NCI-H69 (cell line): ENCODE measurements at regions not wholly inside any gene's neighbourhood (a gene's known extent, or its start where the extent isn't known, plus 50 kb on each side); places are given as distances from the start of the nearest gene placed in this dataset.
"Not testable (repeated sequence)": the region's sequence is repeated elsewhere in the genome, so short reads cannot be mapped to it uniquely, and the experiment has no call there.

Experiments
- DNase-seq: peaks from one replicate; lab custom pipeline; 2025; lab: John Stamatoyannopoulos, UW

DNA sequence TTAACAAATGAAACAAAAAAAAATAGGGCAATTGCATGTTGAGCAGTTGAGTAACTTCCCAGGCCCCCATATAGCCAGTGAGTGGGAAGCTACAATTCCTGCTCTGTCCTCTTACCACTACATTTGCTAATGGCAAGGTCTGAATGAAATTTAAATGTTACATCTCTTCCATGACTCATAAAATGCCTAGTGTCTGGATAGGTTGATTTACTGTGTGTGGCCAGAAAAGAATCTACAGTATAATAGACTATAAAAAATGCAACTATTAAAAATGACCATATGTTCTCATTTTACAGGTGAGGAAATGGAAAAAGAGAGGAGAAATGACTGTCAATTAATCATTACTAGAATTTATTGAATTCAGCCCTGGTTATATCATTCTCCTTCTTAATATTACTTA lies 1199.3 kb downstream of the CDH11 start:
- no peak for DNase-seq

- no peak for DNase-seq
Observed at GRCh38 chr16:63921737-63922295, 1200.0 kb downstream of the CDH11 start.

GRCh38 chr16:63913290-63913689 lies 1208.6 kb downstream of the CDH11 start:
- no peak for DNase-seq

DNA sequence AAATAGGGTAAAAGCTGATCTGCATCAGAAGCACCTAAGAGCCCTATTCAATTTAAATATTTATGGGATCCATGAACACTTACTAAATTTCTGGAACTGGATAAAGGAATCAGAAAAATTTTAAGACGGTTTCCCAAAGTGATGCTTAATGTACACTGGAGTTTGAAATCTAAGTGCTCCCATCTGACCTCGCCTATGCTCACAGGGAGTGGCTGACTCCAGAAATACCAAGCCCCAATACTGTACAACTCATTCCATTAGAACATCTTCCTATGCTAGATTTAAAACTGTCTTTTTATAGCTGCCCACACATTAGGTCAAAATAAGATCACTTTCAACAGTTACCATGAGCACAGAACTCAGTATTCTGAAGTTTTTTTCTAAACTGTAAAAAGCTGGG lies 1214.6 kb downstream of the CDH11 start:
- DNase-seq = no peak

GRCh38 chr16:63904930-63905329 lies 1216.9 kb downstream of the CDH11 start:
- DNase-seq = no peak

DNA sequence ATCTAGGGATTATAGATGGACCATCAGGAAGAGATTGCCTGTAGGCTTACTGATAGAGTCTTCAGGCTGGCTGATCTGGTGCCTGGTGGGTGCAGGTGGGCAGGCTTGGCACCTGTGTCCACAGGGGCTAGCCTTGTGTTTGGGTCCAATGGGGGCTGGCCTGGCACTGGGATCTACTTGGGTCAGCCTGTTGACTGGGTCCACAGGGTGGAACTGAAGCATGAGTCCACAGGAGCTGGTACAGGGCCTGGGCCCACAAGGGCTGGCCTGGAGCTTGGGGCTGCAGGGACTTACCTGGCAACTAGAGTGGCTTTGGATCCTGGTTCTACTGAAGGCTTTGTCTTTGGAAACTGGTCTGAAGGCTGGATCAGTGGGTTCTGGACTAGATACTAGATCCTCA lies 1217.7 kb downstream of the CDH11 start:
- DNase-seq = no peak

GRCh38 chr16:63896383-63897109 lies 1225.3 kb downstream of the CDH11 start:
- no peak for DNase-seq

GRCh38 chr16:63890723-63891122 lies 1231.1 kb downstream of the CDH11 start:
- no peak for DNase-seq

DNA sequence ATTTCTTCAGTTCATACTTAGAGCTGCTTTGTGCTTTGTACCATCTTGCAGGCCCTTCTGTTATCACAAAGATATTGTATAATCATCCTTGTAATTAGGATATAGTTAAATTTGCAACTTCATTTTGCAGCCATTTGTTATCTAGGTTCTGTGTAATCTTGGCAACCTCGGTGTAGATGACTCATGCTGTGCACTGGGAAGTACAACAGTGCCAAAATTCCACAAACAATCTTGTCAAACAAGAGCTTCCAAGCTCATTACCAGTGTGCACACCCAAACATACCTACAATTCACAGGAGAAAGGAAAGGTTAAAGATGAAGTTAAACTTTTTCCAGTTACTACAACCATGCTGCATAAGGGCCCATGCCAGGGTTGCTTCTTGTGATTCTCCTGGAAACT lies 1231.8 kb downstream of the CDH11 start:
- no peak for DNase-seq

GRCh38 chr16:63883091-63883490 lies 1238.8 kb downstream of the CDH11 start:
- no peak for DNase-seq

DNA sequence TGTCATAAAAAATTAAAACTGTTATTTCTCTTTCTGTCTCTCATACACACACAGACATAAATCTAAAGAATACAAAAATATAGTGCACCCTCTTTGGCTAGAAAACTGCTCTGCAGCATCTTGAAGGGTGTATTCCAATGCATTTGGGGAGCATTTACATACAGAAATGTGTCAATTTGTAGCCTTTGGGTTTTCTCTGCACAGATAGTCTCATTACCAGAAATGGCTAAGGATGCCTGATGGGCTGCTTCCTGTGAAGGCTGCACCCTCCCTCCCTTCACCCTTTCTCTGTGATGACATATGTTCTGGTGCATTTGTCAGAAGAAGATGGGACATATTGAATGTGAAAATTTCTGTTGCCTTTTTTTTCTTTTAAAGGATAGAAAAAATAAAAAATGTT lies 1239.3 kb downstream of the CDH11 start:
- DNase-seq = no peak

DNA sequence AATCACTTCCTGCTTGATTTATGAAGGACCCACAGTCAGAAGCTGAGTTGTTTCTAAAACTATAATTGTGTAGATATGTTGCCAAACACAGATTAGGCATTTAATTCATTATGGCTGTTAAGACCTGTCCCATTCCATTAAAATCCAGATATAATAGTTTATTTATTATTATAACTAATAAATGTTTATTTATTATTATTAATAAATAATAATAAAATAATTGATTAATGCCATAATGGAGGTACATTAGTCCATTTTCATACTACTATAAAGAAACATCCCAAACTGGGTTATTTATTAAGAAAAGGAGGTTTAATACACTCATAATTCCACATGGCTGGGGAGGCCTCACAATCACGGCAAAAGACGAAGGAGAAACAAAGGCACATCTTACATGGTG lies 1240.9 kb downstream of the CDH11 start:
- no peak for DNase-seq

GRCh38 chr16:63877401-63877800 lies 1244.5 kb downstream of the CDH11 start:
- no peak for DNase-seq

- no peak for DNase-seq
Observed at GRCh38 chr16:63876103-63876502, 1245.8 kb downstream of the CDH11 start.

GRCh38 chr16:63860700-63861099 lies 1261.2 kb downstream of the CDH11 start:
- not testable (repeated sequence) for DNase-seq

DNA sequence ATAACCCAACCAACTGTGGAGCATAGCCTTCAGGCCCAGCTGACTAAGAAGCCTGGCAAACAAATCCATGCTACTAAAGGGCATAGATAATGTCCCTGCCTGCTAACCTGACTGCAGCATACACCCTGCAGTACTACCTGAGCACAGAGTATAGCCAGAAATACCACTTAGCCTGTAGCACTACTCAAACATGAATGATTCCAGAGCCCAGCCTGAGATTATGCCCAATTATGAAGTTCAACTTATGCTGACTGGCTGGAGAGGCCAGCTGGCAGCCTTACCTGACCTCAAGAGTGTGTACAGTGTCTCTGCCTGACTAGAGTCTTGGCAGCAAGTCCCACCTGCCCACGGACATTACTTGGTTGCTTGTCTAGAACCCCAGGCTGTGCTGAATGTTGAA lies 1265.3 kb downstream of the CDH11 start:
- no peak for DNase-seq

- DNase-seq = no peak
Observed at GRCh38 chr16:63850979-63851378, 1270.9 kb downstream of the CDH11 start.

DNA sequence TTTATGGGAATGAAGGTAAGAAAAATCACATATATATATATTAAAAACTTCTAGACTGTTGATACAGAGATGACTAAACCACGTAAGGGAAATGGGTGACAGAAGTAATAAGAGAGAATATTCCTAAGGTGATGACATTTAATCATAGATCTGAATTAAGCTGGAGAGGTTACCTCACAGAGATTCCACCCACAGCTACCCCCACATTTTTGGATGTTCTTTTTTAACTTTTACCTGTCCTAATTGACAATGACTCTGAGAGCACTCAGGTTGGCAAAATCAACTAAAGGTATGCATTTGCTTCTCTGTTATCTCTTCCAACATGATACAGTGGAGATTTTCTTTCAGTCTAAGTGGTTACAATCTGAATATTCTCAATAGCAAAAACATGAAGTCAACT lies 1280.6 kb downstream of the CDH11 start:
- DNase-seq = no peak

GRCh38 chr16:63830061-63830460 lies 1291.8 kb downstream of the CDH11 start:
- DNase-seq = no peak

DNA sequence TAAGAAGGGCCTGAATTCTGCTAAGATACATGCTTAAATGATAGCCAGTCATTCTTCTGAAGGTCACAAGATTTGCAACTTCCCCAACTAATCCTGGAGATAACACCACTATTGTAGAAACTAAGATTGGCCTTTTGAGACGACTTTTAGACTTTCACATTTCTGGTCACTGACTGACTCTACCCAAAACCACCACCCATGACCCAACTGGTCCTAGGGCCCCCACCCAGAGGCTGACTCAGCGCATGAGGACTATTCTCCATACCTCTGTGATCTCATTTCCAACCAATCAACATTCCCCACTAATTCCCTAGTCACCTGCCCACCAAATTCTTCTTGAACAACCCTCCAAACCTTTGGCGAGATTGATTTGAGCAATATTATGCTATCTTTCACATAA lies 1299.0 kb downstream of the CDH11 start:
- DNase-seq = no peak

DNA sequence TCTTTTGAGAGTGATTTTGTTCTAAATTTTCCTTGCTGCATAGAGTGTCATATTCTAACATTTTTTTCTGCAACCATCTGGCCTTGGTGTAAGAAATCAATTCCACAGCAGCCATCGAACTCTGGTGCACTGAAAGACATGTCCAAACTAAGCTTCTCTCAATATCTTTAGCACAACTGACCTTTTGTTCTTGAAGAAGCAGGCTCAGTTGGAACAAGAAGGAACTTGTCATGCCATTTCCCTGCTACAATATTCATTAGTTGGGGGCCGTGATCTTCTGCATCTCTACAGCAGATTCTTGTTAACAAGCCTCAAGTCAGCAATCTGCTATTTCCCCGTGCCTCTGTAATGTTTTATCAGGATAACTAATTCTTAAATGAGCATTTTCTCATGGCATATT lies 1305.6 kb downstream of the CDH11 start:
- no peak for DNase-seq

- DNase-seq = no peak
Observed at GRCh38 chr16:63813862-63814261, 1308.0 kb downstream of the CDH11 start.

DNA sequence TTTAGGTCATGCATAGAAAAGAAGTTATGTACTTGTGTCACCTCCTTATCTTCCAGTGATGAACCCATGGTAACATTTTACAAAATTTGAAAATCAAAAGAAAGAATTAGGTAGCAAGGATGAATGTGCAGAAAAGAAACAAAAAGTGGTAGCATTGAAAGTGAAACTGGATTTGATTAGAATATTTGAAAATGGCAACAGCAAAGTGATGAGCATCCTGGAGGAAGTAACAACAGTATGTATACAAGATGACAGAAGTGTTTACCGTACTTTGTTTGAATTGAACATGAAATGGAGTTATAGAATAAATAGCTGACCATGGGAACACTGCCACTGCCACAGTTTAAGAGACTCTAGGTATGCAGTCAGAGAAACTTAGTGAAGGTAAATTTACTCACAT lies 1313.1 kb downstream of the CDH11 start:
- DNase-seq = no peak
